Prostate gland (tissue), 2 donors: ENCODE measurements at regions not wholly inside any gene's neighbourhood (a gene's known extent, or its start where the extent isn't known, plus 50 kb on each side); places are given as distances from the start of the nearest gene placed in this dataset.

Source experiments
- POLR2A ChIP-seq: fragments of 450-650 bp; IDR thresholded peaks from one replicate; pipeline ENCODE4 v1.6.1; 2016; ENCODE audit warnings: antibody characterized with exemption, mild to moderate bottlenecking
- POLR2AphosphoS5 ChIP-seq: sonication (generic); formaldehyde crosslinking; IDR thresholded peaks from one replicate; pipeline ENCODE4 v1.6.1; 2017; ENCODE audit warnings: antibody characterized with exemption
- TF ChIP-seq, protein P1 (sequence below), 4 experiments: fragments of 200-600 bp in 2 of 4; fragments of 450-650 bp in 2 of 4; sonication (generic) in 2 of 4; IDR thresholded peaks; 1 replicate in 3 of 4; 2 replicates in 1 of 4; pipeline ENCODE4 v1.5.1; 2016 to 2019; ENCODE audit warnings: antibody characterized with exemption in 4 of 4, mild to moderate bottlenecking in 2 of 4, moderate library complexity in 2 of 4

DNA sequence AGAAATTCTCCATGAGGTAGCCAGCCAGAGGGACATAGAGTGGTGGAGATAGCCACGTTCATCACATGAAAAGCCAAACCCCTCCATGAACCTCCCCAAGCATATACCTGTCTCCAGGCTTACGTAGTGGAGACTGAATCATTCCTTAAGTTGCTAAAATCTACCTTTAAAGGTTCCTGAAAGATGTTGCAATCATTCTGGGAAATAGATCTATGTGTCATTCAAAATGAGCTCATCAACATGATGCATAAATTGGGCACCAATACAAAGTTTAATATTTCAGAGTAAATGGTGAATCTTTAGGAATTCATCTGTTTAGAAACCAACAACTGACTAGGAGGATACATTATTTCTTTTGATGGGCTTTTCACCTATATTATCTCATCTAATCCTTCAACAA, 362.6 kb upstream of the ID2 start:
- TF ChIP-seq, protein P1, sequence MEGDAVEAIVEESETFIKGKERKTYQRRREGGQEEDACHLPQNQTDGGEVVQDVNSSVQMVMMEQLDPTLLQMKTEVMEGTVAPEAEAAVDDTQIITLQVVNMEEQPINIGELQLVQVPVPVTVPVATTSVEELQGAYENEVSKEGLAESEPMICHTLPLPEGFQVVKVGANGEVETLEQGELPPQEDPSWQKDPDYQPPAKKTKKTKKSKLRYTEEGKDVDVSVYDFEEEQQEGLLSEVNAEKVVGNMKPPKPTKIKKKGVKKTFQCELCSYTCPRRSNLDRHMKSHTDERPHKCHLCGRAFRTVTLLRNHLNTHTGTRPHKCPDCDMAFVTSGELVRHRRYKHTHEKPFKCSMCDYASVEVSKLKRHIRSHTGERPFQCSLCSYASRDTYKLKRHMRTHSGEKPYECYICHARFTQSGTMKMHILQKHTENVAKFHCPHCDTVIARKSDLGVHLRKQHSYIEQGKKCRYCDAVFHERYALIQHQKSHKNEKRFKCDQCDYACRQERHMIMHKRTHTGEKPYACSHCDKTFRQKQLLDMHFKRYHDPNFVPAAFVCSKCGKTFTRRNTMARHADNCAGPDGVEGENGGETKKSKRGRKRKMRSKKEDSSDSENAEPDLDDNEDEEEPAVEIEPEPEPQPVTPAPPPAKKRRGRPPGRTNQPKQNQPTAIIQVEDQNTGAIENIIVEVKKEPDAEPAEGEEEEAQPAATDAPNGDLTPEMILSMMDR (IDR thresholded peaks at IDR 0.05) = no peak
- TF ChIP-seq POLR2A (no peak), POLR2AphosphoS5 (no peak)
